G401.6 (cell line): ENCODE measurements at regions not wholly inside any gene's neighbourhood (a gene's known extent, or its start where the extent isn't known, plus 50 kb on each side); places are given as distances from the start of the nearest gene placed in this dataset.
"Not testable (repeated sequence)": the region's sequence is repeated elsewhere in the genome, so short reads cannot be mapped to it uniquely, and the experiment has no call there.

Source experiments
- FAIRE-seq: peaks from 2 replicates; lab custom pipeline; 2012; peaks lifted over from hg19 to GRCh38; lab: Jason Lieb, UNC

DNA sequence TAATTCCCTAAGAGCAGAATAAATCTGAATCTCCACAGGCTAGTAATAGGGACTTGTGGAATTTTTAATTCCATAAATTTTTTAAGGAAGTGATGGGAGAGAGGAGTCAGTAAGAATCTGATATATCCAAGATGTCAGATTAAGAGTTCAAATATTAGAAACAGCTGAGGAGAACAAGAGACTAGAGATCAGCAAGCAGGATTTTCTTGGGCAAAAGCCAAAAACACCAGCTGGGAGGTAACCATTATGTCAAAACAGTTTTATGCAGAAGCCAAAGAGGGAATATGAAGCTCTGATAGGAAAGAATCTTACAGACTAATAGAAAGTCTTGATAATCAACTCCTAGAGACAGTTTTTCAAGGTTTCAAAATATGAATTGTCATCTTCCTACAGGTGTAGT lies 72.2 kb upstream of the RBPJ start:
- no peak for FAIRE-seq

GRCh38 chr4:26252349-26253025 lies 68.3 kb upstream of the RBPJ start:
- no peak for FAIRE-seq

GRCh38 chr4:26253968-26254367 lies 66.8 kb upstream of the RBPJ start:
- FAIRE-seq = no peak

- FAIRE-seq = no peak
These were observed 64.8 kb upstream of the RBPJ start for GRCh38 chr4:26255989-26256388.

DNA sequence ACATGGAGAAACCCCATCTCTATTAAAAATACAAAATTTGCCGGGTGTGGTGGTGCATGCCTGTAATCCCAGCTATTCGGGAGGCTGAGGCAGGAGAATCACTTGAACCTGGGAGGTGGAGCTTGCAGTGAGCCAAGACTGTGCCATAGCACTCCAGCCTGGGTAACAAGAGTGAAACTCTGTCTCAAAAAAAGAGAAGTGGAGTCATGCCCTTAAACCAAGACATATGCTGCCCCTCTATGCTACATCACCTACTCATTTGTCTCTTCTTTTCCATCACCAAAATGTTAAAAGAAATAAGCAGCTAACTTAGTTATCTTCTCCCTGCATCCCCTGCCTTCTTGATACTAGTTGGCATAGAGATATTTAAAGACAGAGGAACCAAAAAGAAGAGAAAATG lies 63.4 kb upstream of the RBPJ start:
- not testable (repeated sequence) for FAIRE-seq

- no peak for FAIRE-seq
These were observed 63.0 kb upstream of the RBPJ start for GRCh38 chr4:26257850-26258249.

GRCh38 chr4:26260571-26260970 lies 60.2 kb upstream of the RBPJ start:
- no peak for FAIRE-seq

DNA sequence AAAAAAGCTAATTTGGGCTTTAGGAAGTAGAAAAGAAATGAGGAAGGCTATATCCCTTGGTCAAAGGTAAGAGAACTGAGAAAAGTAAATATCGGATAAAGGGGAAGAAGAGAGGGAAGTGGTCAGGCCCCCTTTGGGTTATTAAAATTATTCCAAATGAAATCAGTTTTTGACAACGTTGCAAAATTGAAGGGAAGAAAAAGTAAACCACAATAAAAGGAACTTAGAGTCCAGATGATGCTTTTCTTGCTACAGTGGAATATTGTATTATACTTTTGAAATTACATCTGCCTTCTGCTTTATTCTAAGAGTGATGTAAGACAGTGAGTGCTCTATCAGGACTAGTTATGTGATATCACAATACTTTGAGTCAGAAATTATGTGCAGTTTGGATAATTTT lies 59.4 kb upstream of the RBPJ start:
- FAIRE-seq = peak; percentile 11

GRCh38 chr4:26263165-26263564 lies 57.6 kb upstream of the RBPJ start:
- FAIRE-seq = no peak

DNA sequence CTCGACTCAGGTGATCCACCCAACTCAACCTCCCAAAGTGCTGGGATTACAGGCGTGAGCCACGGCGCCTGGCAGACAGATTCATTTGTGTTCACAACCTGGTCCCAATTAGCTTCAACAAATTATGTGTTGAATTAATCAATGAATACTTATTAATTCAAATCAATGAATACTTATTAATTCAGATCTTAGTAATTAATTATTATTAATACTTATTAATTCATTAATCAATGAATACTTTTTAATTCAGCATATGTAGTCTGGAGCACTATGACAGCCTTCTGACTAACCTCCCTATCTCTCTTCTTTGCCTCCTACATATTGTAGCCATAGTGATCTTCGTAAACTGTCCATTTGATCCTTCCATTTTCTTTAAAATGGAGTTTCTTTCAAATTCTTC lies 56.7 kb upstream of the RBPJ start:
- FAIRE-seq = peak; percentile 28

DNA sequence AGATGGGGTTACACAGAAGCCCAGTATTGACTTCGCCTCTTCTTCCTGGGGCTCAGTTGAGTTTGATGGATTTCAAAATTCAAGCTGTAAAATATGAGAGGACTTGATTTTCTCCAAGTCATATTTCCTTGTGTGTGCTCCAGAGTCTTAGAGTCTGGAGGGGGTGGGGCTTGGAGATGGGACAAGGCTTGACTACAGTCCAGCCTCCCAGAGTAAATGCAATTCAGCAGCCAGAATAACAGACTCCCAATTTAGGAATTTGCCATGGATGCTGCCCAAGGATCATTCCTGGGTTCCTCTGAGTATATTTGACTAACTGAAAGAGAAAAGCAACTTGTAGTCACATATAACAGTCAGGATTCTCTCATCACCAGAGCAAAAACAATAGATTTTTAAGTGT lies 53.7 kb upstream of the RBPJ start:
- FAIRE-seq = peak; percentile 13

DNA sequence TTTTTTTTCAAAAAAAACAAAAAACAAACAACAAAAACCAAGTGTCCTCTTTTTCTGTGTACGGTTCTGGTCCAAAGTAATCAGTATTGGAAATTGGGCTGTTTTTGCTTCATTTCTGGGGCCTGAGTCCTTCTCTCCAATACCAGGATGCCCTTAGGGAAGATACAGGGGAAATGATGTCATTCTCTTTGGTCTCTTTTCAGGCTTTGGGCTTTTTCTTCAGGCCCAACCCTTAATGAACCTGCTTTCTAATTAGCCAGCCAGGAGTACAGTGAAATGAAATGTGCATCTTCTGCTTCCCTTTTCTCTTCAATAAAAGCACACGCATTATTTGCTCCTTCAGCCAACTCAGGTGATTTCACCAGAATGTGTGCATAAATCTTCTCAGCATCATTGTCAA lies 52.6 kb upstream of the RBPJ start:
- FAIRE-seq = no peak

GRCh38 chr4:26269038-26269437 lies 51.8 kb upstream of the RBPJ start:
- no peak for FAIRE-seq
